IMR-90 (cell line): ENCODE measurements at regions not wholly inside any gene's neighbourhood (a gene's known extent, or its start where the extent isn't known, plus 50 kb on each side); places are given as distances from the start of the nearest gene placed in this dataset.

Experiments
- ATAC-seq: fragments of 200-7000 bp; cut with Tn5 transposase; 2 replicates; pipeline ENCODE4 v1.9.1; 2020; ENCODE audit warnings: low read depth, mild to moderate bottlenecking, moderate library complexity
- BruUV-seq: library from RNA; stranded (reverse); fragments of 400-500 nt; replicated peaks from 2 replicates; lab custom pipeline; 2021; lab: Mats Ljungman, UMichigan
- CTCF ChIA-PET: fragments of 300-600 bp; formaldehyde crosslinking; extraction: SDS; loops from one replicate; lab custom pipeline; 2021; ENCODE audit warnings: antibody characterized with exemption; lab: Yijun Ruan, JAX
- POLR2A ChIA-PET: fragments of 300-600 bp; sonication (Branson Sonifier 250); formaldehyde crosslinking; loops from one replicate; lab custom pipeline; 2022; ENCODE audit warnings: antibody characterized with exemption; ENCODE audit not compliant: unreplicated experiment; lab: Charles Lee
- DNase-seq: peaks from one replicate; pipeline ENCODE4 v3.0.0; 2013
- H2AFZ ChIP-seq: replicated peaks from 2 replicates; pipeline ENCODE3; 2013; ENCODE audit warnings: low read length, mild to moderate bottlenecking; ENCODE audit not compliant: poor library complexity
- H2AK5ac ChIP-seq: 2 replicates; pipeline ENCODE4 v1.6.1; 2013; ENCODE audit warnings: low read depth, low read length, inconsistent platforms
- H2AK9ac ChIP-seq: replicated peaks from 2 replicates; pipeline ENCODE3; 2013; ENCODE audit warnings: mild to moderate bottlenecking, low read depth, low read length, moderate library complexity; ENCODE audit not compliant: poor library complexity
- H2BK120ac ChIP-seq: 2 replicates; pipeline ENCODE4 v1.6.1; 2013; ENCODE audit warnings: low read depth, low read length, inconsistent platforms
- H2BK15ac ChIP-seq: 3 replicates; pipeline ENCODE4 v1.6.1; 2013; ENCODE audit warnings: low read depth, low read length, inconsistent platforms
- H2BK20ac ChIP-seq: 2 replicates; pipeline ENCODE4 v1.6.1; 2013; ENCODE audit warnings: low read depth, mild to moderate bottlenecking, inconsistent platforms, low read length, moderate library complexity
- H2BK5ac ChIP-seq: 2 replicates; pipeline ENCODE4 v1.6.1; 2013; ENCODE audit warnings: mild to moderate bottlenecking, low read depth, low read length, inconsistent platforms; ENCODE audit not compliant: poor library complexity, severe bottlenecking
- H3K14ac ChIP-seq: replicated peaks from 2 replicates; pipeline ENCODE4 v1.6.1; 2013; ENCODE audit warnings: low read depth, low read length, inconsistent platforms
- H3K18ac ChIP-seq: 2 replicates; pipeline ENCODE4 v1.6.1; 2013; ENCODE audit warnings: low read depth, low read length, control low read depth
- H3K23ac ChIP-seq: 2 replicates; pipeline ENCODE4 v1.6.1; 2013; ENCODE audit warnings: low read depth, low read length, inconsistent platforms
- H3K27ac ChIP-seq: 2 replicates; pipeline ENCODE4 v1.5.1; 2013; ENCODE audit warnings: mild to moderate bottlenecking, control low read depth, low read length; ENCODE audit not compliant: insufficient read depth
- H3K27me3 ChIP-seq: 2 replicates; pipeline ENCODE4 v1.6.1; 2013; ENCODE audit warnings: low read length; ENCODE audit not compliant: control insufficient read depth, insufficient read depth
- H3K36me3 ChIP-seq: 2 replicates; pipeline ENCODE4 v1.6.1; 2013; ENCODE audit warnings: low read length, mixed read lengths; ENCODE audit not compliant: control insufficient read depth, insufficient read depth
- H3K4ac ChIP-seq: 2 replicates; pipeline ENCODE4 v1.6.1; 2013; ENCODE audit warnings: low read depth, low read length, inconsistent platforms
- H3K4me1 ChIP-seq: 2 replicates; pipeline ENCODE4 v1.6.1; 2013; ENCODE audit warnings: low read length, mixed read lengths; ENCODE audit not compliant: control insufficient read depth, insufficient read depth
- H3K4me2 ChIP-seq: 2 replicates; pipeline ENCODE4 v1.6.1; 2013; ENCODE audit warnings: low read depth, mild to moderate bottlenecking, control low read depth, low read length, moderate library complexity
- H3K4me3 ChIP-seq: 2 replicates; pipeline ENCODE4 v1.5.1; 2013; ENCODE audit warnings: low read depth, mild to moderate bottlenecking, control low read depth, low read length, moderate library complexity; ENCODE audit not compliant: insufficient read depth
- H3K56ac ChIP-seq: 2 replicates; pipeline ENCODE4 v1.6.1; 2013; ENCODE audit warnings: low read length, inconsistent platforms; ENCODE audit not compliant: insufficient read depth; ENCODE audit errors: extremely low read depth
- H3K79me1 ChIP-seq, 2 experiments: 2 replicates each; pipeline ENCODE4 v1.6.1; 2013; ENCODE audit warnings: low read length in 2 of 2, inconsistent platforms in 1 of 2, low read depth in 1 of 2
- H3K9ac ChIP-seq: 2 replicates; pipeline ENCODE4 v1.6.1; 2013; ENCODE audit warnings: low read depth, low read length, control low read depth
- H3K9me1 ChIP-seq: 2 replicates; pipeline ENCODE4 v1.6.1; 2013; ENCODE audit warnings: low read length, inconsistent platforms; ENCODE audit not compliant: insufficient read depth
- H3K9me3 ChIP-seq: 2 replicates; pipeline ENCODE4 v1.6.1; 2013; ENCODE audit warnings: low read length; ENCODE audit not compliant: control insufficient read depth, insufficient read depth
- H4K20me1 ChIP-seq: 2 replicates; pipeline ENCODE4 v1.6.1; 2013; ENCODE audit warnings: low read length, inconsistent platforms; ENCODE audit not compliant: insufficient read depth
- H4K5ac ChIP-seq: 2 replicates; pipeline ENCODE4 v1.6.1; 2013; ENCODE audit warnings: mild to moderate bottlenecking, low read depth, low read length, control low read depth
- H4K8ac ChIP-seq, 2 experiments: 2 replicates each; pipeline ENCODE4 v1.6.1; 2013; ENCODE audit warnings: low read depth in 2 of 2, low read length in 2 of 2, control low read depth in 1 of 2, inconsistent platforms in 1 of 2
- H4K91ac ChIP-seq: 2 replicates; pipeline ENCODE4 v1.6.1; 2013; ENCODE audit warnings: low read depth, low read length, inconsistent platforms; ENCODE audit not compliant: insufficient read depth
- NFE2L2 ChIP-seq: fragments of 150-350 bp; IDR thresholded peaks from 2 replicates; pipeline ENCODE4 v1.6.1; 2016; ENCODE audit warnings: low read depth, mild to moderate bottlenecking, low read length
- WGBS, 2 experiments: methylation state at CpG; one replicate each; pipeline versions ENCODE4 v1.1.5 to v1.1.7; 2013; ENCODE audit warnings: missing lambda C conversion rate in 2 of 2; ENCODE audit not compliant: insufficient read length in 1 of 2; ENCODE audit errors: extremely low coverage in 2 of 2; 5-methylcytosine and 5-hydroxymethylcytosine counted together
- dilution Hi-C: fragments of 300-500 bp; cut with HindIII; formaldehyde crosslinking; loops from one replicate; pipeline ENCODE4 v1.14.3; 2018; ENCODE audit warnings: low sequenced_read_pairs; ENCODE audit not compliant: unreplicated experiment
- in situ Hi-C: fragments of 300-500 bp; cut with MboI; formaldehyde crosslinking; loops from 3 replicates; pipeline ENCODE4 v1.14.3; 2019; ENCODE audit warnings: low sequenced_read_pairs, inconsistent platforms, mixed read lengths
- intact Hi-C: fragments of 100-400 bp; cut with micrococcal nuclease; formaldehyde crosslinking; loops from 2 replicates; pipeline ENCODE4 v1.10.0; 2022
- TF ChIP-seq, protein P1 (sequence below): fragments of 150-350 bp; IDR thresholded peaks from 2 replicates; pipeline ENCODE4 v1.6.1; 2017; ENCODE audit warnings: mild to moderate bottlenecking, antibody characterized with exemption, low read length, low read depth

GRCh38 chr18:68301441-68301840 lies 413.5 kb downstream of the TMX3 start:
- H3K9me1 ChIP-seq = peaks cover 3% of the 10 kb centered on the region; the same call in 1 of the 2 replicates
- no peak overlapping the region for H2BK120ac ChIP-seq
- H3K4ac ChIP-seq = no peak overlapping the region
- H2AFZ ChIP-seq = no peak overlapping the region
- no peaks in the 10 kb centered on the region for H3K9me3 ChIP-seq
- H3K9ac ChIP-seq = no peak overlapping the region
- H3K4me2 ChIP-seq = no peak overlapping the region
- in situ Hi-C loops = no loop called here
- no peak overlapping the region for H3K27ac ChIP-seq
- no peaks in the 10 kb centered on the region for H4K20me1 ChIP-seq
- dilution Hi-C loops = no loop called here
- H2BK5ac ChIP-seq = no peak overlapping the region
- WGBS, 2 experiments = no CpG with 5 or more reads among the region's 3 CpGs
- H4K8ac ChIP-seq = no peak overlapping the region
- ATAC-seq (no peak), DNase-seq (no peak)
- H3K27me3 ChIP-seq = no peaks in the 10 kb centered on the region
- H2AK9ac ChIP-seq = no peak overlapping the region
- no peaks in the 10 kb centered on the region for H3K4me1 ChIP-seq
- no peaks in the 10 kb centered on the region for H3K79me1 ChIP-seq
- no peaks in the 10 kb centered on the region for H3K36me3 ChIP-seq
- POLR2A ChIA-PET = no interaction called here
- intact Hi-C loops = no loop called here
- no peak overlapping the region for H3K14ac ChIP-seq
- H3K56ac ChIP-seq = no peak overlapping the region
- no peak overlapping the region for H3K23ac ChIP-seq
- no peak overlapping the region for H2AK5ac ChIP-seq
- no peak overlapping the region for H3K18ac ChIP-seq
- no peak for TF ChIP-seq NFE2L2
- TF ChIP-seq, protein P1, sequence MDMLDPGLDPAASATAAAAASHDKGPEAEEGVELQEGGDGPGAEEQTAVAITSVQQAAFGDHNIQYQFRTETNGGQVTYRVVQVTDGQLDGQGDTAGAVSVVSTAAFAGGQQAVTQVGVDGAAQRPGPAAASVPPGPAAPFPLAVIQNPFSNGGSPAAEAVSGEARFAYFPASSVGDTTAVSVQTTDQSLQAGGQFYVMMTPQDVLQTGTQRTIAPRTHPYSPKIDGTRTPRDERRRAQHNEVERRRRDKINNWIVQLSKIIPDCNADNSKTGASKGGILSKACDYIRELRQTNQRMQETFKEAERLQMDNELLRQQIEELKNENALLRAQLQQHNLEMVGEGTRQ = no peak
- H2BK20ac ChIP-seq = no peak overlapping the region
- no peak overlapping the region for H3K4me3 ChIP-seq
- H2BK15ac ChIP-seq = no peak overlapping the region
- no peak overlapping the region for H4K5ac ChIP-seq
- no TSS peak for BruUV-seq
- no peak overlapping the region for H4K91ac ChIP-seq
- CTCF ChIA-PET = no interaction called here
